HEK293 (cell line): ENCODE measurements at regions not wholly inside any gene's neighbourhood (a gene's known extent, or its start where the extent isn't known, plus 50 kb on each side); places are given as distances from the start of the nearest gene placed in this dataset.

ENCODE experiments used
- CTCF ChIP-seq: fragments of 450-650 bp; formaldehyde crosslinking; IDR thresholded peaks from 2 replicates; pipeline ENCODE4 v1.5.1; 2016; ENCODE audit warnings: missing biosample characterization, missing genetic modification characterization
- ELK4 ChIP-seq: IDR thresholded peaks from 2 replicates; pipeline ENCODE4 v1.6.1; 2011; ENCODE audit warnings: mild to moderate bottlenecking, low read depth, low read length, borderline replicate concordance
- INSM2 ChIP-seq: fragments of 450-650 bp; formaldehyde crosslinking; IDR thresholded peaks from 2 replicates; pipeline ENCODE4 v1.5.1; 2016; ENCODE audit warnings: missing biosample characterization, missing genetic modification characterization
- PBX3 ChIP-seq: sonication (generic); formaldehyde crosslinking; IDR thresholded peaks from 2 replicates; pipeline ENCODE4 v1.8.1; 2022; ENCODE audit warnings: mild to moderate bottlenecking, moderate library complexity, missing genetic modification reagents
- SP2 ChIP-seq: fragments of 450-650 bp; formaldehyde crosslinking; IDR thresholded peaks from 2 replicates; pipeline ENCODE4 v1.5.1; 2016; ENCODE audit warnings: missing biosample characterization, missing genetic modification characterization
- ZBTB48 ChIP-seq: fragments of 450-650 bp; formaldehyde crosslinking; IDR thresholded peaks from 2 replicates; pipeline ENCODE4 v1.5.1; 2016; ENCODE audit warnings: missing biosample characterization, missing genetic modification characterization
- ZNF16 ChIP-seq: fragments of 450-650 bp; formaldehyde crosslinking; IDR thresholded peaks from 2 replicates; pipeline ENCODE4 v1.5.1; 2016; ENCODE audit warnings: low read depth, missing biosample characterization, missing genetic modification characterization
- ZNF174 ChIP-seq: fragments of 450-650 bp; formaldehyde crosslinking; IDR thresholded peaks from 2 replicates; pipeline ENCODE4 v1.5.0; 2017; ENCODE audit warnings: missing biosample characterization, mild to moderate bottlenecking, missing genetic modification characterization
- ZNF221 ChIP-seq: fragments of 450-650 bp; formaldehyde crosslinking; IDR thresholded peaks from 2 replicates; pipeline ENCODE4 v1.5.1; 2017; ENCODE audit warnings: missing biosample characterization, missing genetic modification characterization, borderline replicate concordance
- ZNF510 ChIP-seq: fragments of 450-650 bp; formaldehyde crosslinking; IDR thresholded peaks from 2 replicates; pipeline ENCODE4 v1.5.1; 2018; ENCODE audit warnings: mild to moderate bottlenecking, missing genetic modification characterization, missing biosample characterization; ENCODE audit not compliant: insufficient replicate concordance
- ZNF776 ChIP-seq: fragments of 450-650 bp; formaldehyde crosslinking; IDR thresholded peaks from 2 replicates; pipeline ENCODE4 v1.5.0; 2017; ENCODE audit warnings: missing biosample characterization, missing genetic modification characterization, borderline replicate concordance

GRCh38 chr13:26465514-26465913, 92.0 kb upstream of the WASF3 start:
- TF ChIP-seq ZBTB48 (tag by site-specific recombination), result no peak
- no peak for TF ChIP-seq CTCF (tag by site-specific recombination)
- TF ChIP-seq ZNF776 (tag by site-specific recombination), result no peak
- TF ChIP-seq ZNF221 (tag by site-specific recombination), result no peak
- no peak for TF ChIP-seq ZNF174 (tag by site-specific recombination)
- no peak for TF ChIP-seq PBX3 (CRISPR knock-in tag)
- no peak for TF ChIP-seq ZNF16 (tag by site-specific recombination)
- TF ChIP-seq ELK4, result no peak
- TF ChIP-seq INSM2 (tag by site-specific recombination), result no peak
- no peak for TF ChIP-seq ZNF510 (tag by site-specific recombination)
- TF ChIP-seq SP2 (tag by site-specific recombination), result no peak
